ENCODE measurements at regions not wholly inside any gene's neighbourhood (a gene's known extent, or its start where the extent isn't known, plus 50 kb on each side); places are given as distances from the start of the nearest gene placed in this dataset.

DNA sequence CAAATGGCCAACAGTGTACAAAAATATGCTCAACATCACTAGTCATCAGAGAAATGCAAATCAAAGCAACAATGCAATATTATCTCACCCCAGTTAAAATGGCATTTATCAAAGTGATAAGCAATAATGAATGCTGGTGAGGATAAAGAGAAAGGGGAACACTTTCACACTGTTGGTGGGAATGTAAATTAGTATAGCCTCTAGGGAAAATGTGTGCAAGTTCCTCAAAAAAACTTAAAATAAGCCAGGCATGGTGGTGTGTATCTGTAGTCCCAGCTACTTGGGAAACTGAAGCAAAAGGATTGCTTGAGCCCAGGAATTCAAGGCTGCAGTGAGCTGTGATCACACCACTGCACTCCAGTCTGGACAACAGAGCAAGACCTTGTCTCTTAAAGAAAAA lies 572.1 kb downstream of the NLGN4X start:
- Histone ChIP-seq H3K4me3 (ENCODE audit: low read depth, low read length) (no peak overlapping the region), H3K27ac (no peak overlapping the region), H3K27me3 (replicated peaks) (no peaks in the 10 kb centered on the region), H3K36me3 (replicated peaks) (no peaks in the 10 kb centered on the region)
- DNase-seq, result no peak
- TF ChIP-seq, protein P1, sequence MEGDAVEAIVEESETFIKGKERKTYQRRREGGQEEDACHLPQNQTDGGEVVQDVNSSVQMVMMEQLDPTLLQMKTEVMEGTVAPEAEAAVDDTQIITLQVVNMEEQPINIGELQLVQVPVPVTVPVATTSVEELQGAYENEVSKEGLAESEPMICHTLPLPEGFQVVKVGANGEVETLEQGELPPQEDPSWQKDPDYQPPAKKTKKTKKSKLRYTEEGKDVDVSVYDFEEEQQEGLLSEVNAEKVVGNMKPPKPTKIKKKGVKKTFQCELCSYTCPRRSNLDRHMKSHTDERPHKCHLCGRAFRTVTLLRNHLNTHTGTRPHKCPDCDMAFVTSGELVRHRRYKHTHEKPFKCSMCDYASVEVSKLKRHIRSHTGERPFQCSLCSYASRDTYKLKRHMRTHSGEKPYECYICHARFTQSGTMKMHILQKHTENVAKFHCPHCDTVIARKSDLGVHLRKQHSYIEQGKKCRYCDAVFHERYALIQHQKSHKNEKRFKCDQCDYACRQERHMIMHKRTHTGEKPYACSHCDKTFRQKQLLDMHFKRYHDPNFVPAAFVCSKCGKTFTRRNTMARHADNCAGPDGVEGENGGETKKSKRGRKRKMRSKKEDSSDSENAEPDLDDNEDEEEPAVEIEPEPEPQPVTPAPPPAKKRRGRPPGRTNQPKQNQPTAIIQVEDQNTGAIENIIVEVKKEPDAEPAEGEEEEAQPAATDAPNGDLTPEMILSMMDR (IDR thresholded peaks at IDR 0.05; ENCODE audit: low read depth, low read length, missing control alignments), result no peak
- in situ Hi-C loops (cut with HindIII; ENCODE audit: low pct_ligation_motif_present, low sequenced_read_pairs), result no loop called here

GRCh38 chrX:5650904-5651303 lies 577.8 kb downstream of the NLGN4X start:
- Histone ChIP-seq H3K27ac (no peak overlapping the region), H3K4me3 (ENCODE audit: low read depth, low read length) (no peak overlapping the region), H3K27me3 (replicated peaks) (no peaks in the 10 kb centered on the region), H3K36me3 (replicated peaks) (no peaks in the 10 kb centered on the region)
- DNase-seq, result no peak
- in situ Hi-C loops (cut with HindIII; ENCODE audit: low pct_ligation_motif_present, low sequenced_read_pairs), result no loop called here
- TF ChIP-seq, protein P1 (IDR thresholded peaks at IDR 0.05; ENCODE audit: low read depth, low read length, missing control alignments), result no peak

- no peaks in the 10 kb centered on the region for H3K27me3 ChIP-seq (replicated peaks)
- no peaks in the 10 kb centered on the region for H3K36me3 ChIP-seq (replicated peaks)
- in situ Hi-C loops (cut with HindIII; ENCODE audit: low pct_ligation_motif_present, low sequenced_read_pairs), result no loop called here
- TF ChIP-seq, protein P1 (IDR thresholded peaks at IDR 0.05; ENCODE audit: low read depth, low read length, missing control alignments), result no peak
- no peak for DNase-seq
- no peak overlapping the region for H3K27ac ChIP-seq
- H3K4me3 ChIP-seq (ENCODE audit: low read depth, low read length), result no peak overlapping the region
Measured at GRCh38 chrX:5648941-5649568, 579.6 kb downstream of the NLGN4X start.

DNA sequence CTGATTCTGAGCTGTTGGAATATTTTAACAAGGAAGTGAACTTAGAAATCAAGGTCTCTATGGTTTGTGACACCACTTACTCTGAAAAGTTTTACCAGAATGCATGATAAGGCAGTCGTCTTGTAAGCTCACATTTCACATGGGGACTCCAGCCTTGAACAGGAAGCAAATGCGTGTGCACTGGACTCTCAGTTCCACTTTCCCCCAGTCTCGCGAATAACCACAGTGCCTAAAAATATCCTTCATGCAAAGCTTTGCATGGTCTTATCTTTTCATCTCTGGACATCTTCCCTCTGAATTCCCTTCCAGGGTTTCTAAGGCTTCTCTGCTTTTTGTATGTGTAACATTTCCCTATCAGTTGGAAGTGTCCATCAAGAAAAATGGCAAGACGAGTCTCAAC lies 581.8 kb downstream of the NLGN4X start:
- in situ Hi-C loops (cut with HindIII; ENCODE audit: low pct_ligation_motif_present, low sequenced_read_pairs), result no loop called here
- H3K36me3 ChIP-seq (replicated peaks), result no peaks in the 10 kb centered on the region
- no peaks in the 10 kb centered on the region for H3K27me3 ChIP-seq (replicated peaks)
- TF ChIP-seq, protein P1 (IDR thresholded peaks at IDR 0.05; ENCODE audit: low read depth, low read length, missing control alignments), result no peak
- H3K4me3 ChIP-seq (ENCODE audit: low read depth, low read length), result no peak overlapping the region
- DNase-seq, result no peak
- H3K27ac ChIP-seq, result no peak overlapping the region

- in situ Hi-C loops (cut with HindIII; ENCODE audit: low pct_ligation_motif_present, low sequenced_read_pairs), result no loop called here
- no peak overlapping the region for H3K4me3 ChIP-seq (ENCODE audit: low read depth, low read length)
- TF ChIP-seq, protein P1 (IDR thresholded peaks at IDR 0.05; ENCODE audit: low read depth, low read length, missing control alignments), result no peak
- no peaks in the 10 kb centered on the region for H3K36me3 ChIP-seq (replicated peaks)
- no peaks in the 10 kb centered on the region for H3K27me3 ChIP-seq (replicated peaks)
- no peak overlapping the region for H3K27ac ChIP-seq
- DNase-seq, result no peak
Measured at GRCh38 chrX:5644776-5645175, 583.9 kb downstream of the NLGN4X start.

GRCh38 chrX:5640071-5640470 lies 588.6 kb downstream of the NLGN4X start:
- in situ Hi-C loops (cut with HindIII; ENCODE audit: low pct_ligation_motif_present, low sequenced_read_pairs), result no loop called here
- Histone ChIP-seq H3K4me3 (ENCODE audit: low read depth, low read length) (no peak overlapping the region), H3K27me3 (replicated peaks) (no peaks in the 10 kb centered on the region), H3K36me3 (replicated peaks) (no peaks in the 10 kb centered on the region), H3K27ac (no peak overlapping the region)
- DNase-seq, result no peak
- TF ChIP-seq, protein P1 (IDR thresholded peaks at IDR 0.05; ENCODE audit: low read depth, low read length, missing control alignments), result no peak

Data from brain microvascular endothelial cell (primary cell).